H1 (cell line): ENCODE measurements at regions not wholly inside any gene's neighbourhood (a gene's known extent, or its start where the extent isn't known, plus 50 kb on each side); places are given as distances from the start of the nearest gene placed in this dataset.

Experiments used
- CTCF ChIA-PET: fragments of 300-600 bp; sonication (Branson Sonifier 250); formaldehyde crosslinking; loops from one replicate; lab custom pipeline; 2021; ENCODE audit not compliant: partially characterized antibody; lab: Charles Lee
- POLR2A ChIA-PET: fragments of 300-600 bp; sonication (Branson Sonifier 250); formaldehyde crosslinking; loops from one replicate; lab custom pipeline; 2021; ENCODE audit warnings: inconsistent platforms; ENCODE audit not compliant: partially characterized antibody; lab: Charles Lee
- DNase-seq, 2 experiments: peaks; one replicate each; pipeline versions ENCODE4 v3.0.0 to v3.0.0-alpha.2; 2010 to 2022; ENCODE audit warnings: low spot score in 2 of 2, low read depth in 1 of 2, mixed read lengths in 1 of 2
- FAIRE-seq: peaks from 2 replicates; lab custom pipeline; 2011; peaks lifted over from hg19 to GRCh38; lab: Jason Lieb, UNC
- H2AFZ ChIP-seq: 2 replicates; pipeline ENCODE4 v1.8.1; 2012; ENCODE audit warnings: low read length, inconsistent platforms
- H2AK5ac ChIP-seq: 2 replicates; pipeline ENCODE4 v1.6.1; 2013; ENCODE audit warnings: low read depth, low read length
- H2BK120ac ChIP-seq: replicated peaks from 2 replicates; pipeline ENCODE3; 2013; ENCODE audit warnings: low read depth, low read length, inconsistent platforms
- H2BK12ac ChIP-seq: 2 replicates; pipeline ENCODE4 v1.6.1; 2013; ENCODE audit warnings: low read depth, low read length
- H2BK15ac ChIP-seq: 2 replicates; pipeline ENCODE4 v1.6.1; 2013; ENCODE audit warnings: low read length
- H2BK20ac ChIP-seq: 2 replicates; pipeline ENCODE4 v1.6.1; 2013; ENCODE audit warnings: low read length
- H2BK5ac ChIP-seq: 2 replicates; pipeline ENCODE4 v1.6.1; 2013; ENCODE audit warnings: low read depth, low read length
- H3K14ac ChIP-seq: 2 replicates; pipeline ENCODE4 v1.6.1; 2013; ENCODE audit warnings: inconsistent platforms; ENCODE audit not compliant: insufficient read length
- H3K18ac ChIP-seq: 2 replicates; pipeline ENCODE4 v1.6.1; 2013; ENCODE audit warnings: low read length; ENCODE audit errors: extremely low read depth
- H3K23ac ChIP-seq: 2 replicates; pipeline ENCODE4 v1.6.1; 2013; ENCODE audit warnings: inconsistent platforms; ENCODE audit not compliant: insufficient read length
- H3K23me2 ChIP-seq: 2 replicates; pipeline ENCODE4 v1.6.1; 2013; ENCODE audit warnings: low read depth, low read length
- H3K27ac ChIP-seq: 2 replicates; pipeline ENCODE4 v1.6.1; 2011; ENCODE audit warnings: low read depth, low read length, inconsistent platforms
- H3K27me3 ChIP-seq, 4 experiments: replicated peaks in 1 of 4; 1 replicate in 1 of 4; 2 replicates in 3 of 4; pipeline versions ENCODE4 v1.6.1 to v1.8.1; 2011 to 2013; ENCODE audit warnings: low read length in 3 of 4, mild to moderate bottlenecking in 3 of 4, inconsistent platforms in 2 of 4, mixed read lengths in 2 of 4, moderate library complexity in 1 of 4; ENCODE audit not compliant: control insufficient read depth in 3 of 4, insufficient read depth in 3 of 4; ENCODE audit errors: extremely low read depth in 1 of 4
- H3K36me3 ChIP-seq, 4 experiments: 2 replicates each; pipeline versions ENCODE4 v1.6.1 to v1.8.1; 2011 to 2013; ENCODE audit warnings: mild to moderate bottlenecking in 4 of 4, low read length in 3 of 4, moderate library complexity in 2 of 4, control low read depth in 1 of 4, inconsistent platforms in 1 of 4; ENCODE audit not compliant: insufficient read depth in 4 of 4, control insufficient read depth in 2 of 4
- H3K4ac ChIP-seq: replicated peaks from 2 replicates; pipeline ENCODE3; 2013; ENCODE audit warnings: low read length, low read depth, mixed read lengths, inconsistent platforms; ENCODE audit not compliant: insufficient read length
- H3K4me1 ChIP-seq, 4 experiments: replicated peaks in 1 of 4; 1 replicate in 1 of 4; 2 replicates in 3 of 4; pipeline versions ENCODE4 v1.6.1 to v1.8.1; 2011 to 2013; ENCODE audit warnings: low read length in 3 of 4, inconsistent platforms in 2 of 4, mixed read lengths in 1 of 4; ENCODE audit not compliant: insufficient read depth in 4 of 4, control insufficient read depth in 3 of 4
- H3K4me2 ChIP-seq, 2 experiments: 2 replicates each; pipeline versions ENCODE4 v1.6.1 to v1.8.1; 2011 to 2013; ENCODE audit warnings: low read depth in 2 of 2, low read length in 2 of 2, control low read depth in 1 of 2, inconsistent platforms in 1 of 2, mild to moderate bottlenecking in 1 of 2; ENCODE audit not compliant: insufficient read depth in 1 of 2
- H3K4me3 ChIP-seq, 4 experiments: fragments of 200-600, 300-600 bp in 1 of 4; sonication (generic), shearing (Covaris generic), sonication (Bioruptor Twin) in 1 of 4; 2 replicates each; pipeline versions ENCODE4 v1.5.1 to v1.8.1; 2011 to 2016; ENCODE audit warnings: low read length in 4 of 4, low read depth in 3 of 4, control low read depth in 2 of 4, inconsistent platforms in 2 of 4, mild to moderate bottlenecking in 2 of 4, mixed read lengths in 1 of 4, moderate library complexity in 1 of 4; ENCODE audit not compliant: insufficient read depth in 2 of 4; ENCODE audit errors: extremely low read depth in 1 of 4
- H3K56ac ChIP-seq: replicated peaks from 2 replicates; pipeline ENCODE3; 2013; ENCODE audit warnings: low read depth, mild to moderate bottlenecking, mixed read lengths, low read length, inconsistent platforms; ENCODE audit not compliant: insufficient read length
- H3K79me1 ChIP-seq: 2 replicates; pipeline ENCODE4 v1.6.1; 2013; ENCODE audit warnings: low read depth, low read length, control low read depth
- H3K79me2 ChIP-seq, 2 experiments: 2 replicates each; pipeline versions ENCODE4 v1.6.1 to v1.8.1; 2012 to 2013; ENCODE audit warnings: low read length in 2 of 2, mild to moderate bottlenecking in 2 of 2, inconsistent platforms in 1 of 2; ENCODE audit not compliant: insufficient read depth in 2 of 2, control insufficient read depth in 1 of 2
- H3K9ac ChIP-seq, 4 experiments: replicated peaks in 1 of 4; 1 replicate in 1 of 4; 2 replicates in 3 of 4; pipeline versions ENCODE4 v1.6.1 to v1.8.1; 2011 to 2013; ENCODE audit warnings: low read depth in 3 of 4, low read length in 3 of 4, control low read depth in 2 of 4, mild to moderate bottlenecking in 2 of 4, moderate library complexity in 2 of 4, inconsistent platforms in 1 of 4; ENCODE audit errors: extremely low read depth in 1 of 4
- H3K9me3 ChIP-seq, 2 experiments: 2 replicates each; pipeline versions ENCODE4 v1.6.1 to v1.8.1; 2012 to 2013; ENCODE audit warnings: mild to moderate bottlenecking in 2 of 2, moderate library complexity in 2 of 2, control low read depth in 1 of 2, inconsistent platforms in 1 of 2, low read depth in 1 of 2, low read length in 1 of 2, mixed read lengths in 1 of 2; ENCODE audit not compliant: insufficient read depth in 2 of 2
- H4K20me1 ChIP-seq, 2 experiments: replicated peaks in 1 of 2; 2 replicates each; pipeline versions ENCODE3 to v1.8.1; 2011 to 2013; ENCODE audit warnings: inconsistent platforms in 2 of 2, low read length in 2 of 2, mild to moderate bottlenecking in 1 of 2; ENCODE audit not compliant: insufficient read depth in 2 of 2, control insufficient read depth in 1 of 2
- H4K5ac ChIP-seq: 2 replicates; pipeline ENCODE4 v1.6.1; 2013; ENCODE audit warnings: low read length, low read depth, mixed read lengths, inconsistent platforms; ENCODE audit not compliant: insufficient read length
- H4K8ac ChIP-seq: 2 replicates; pipeline ENCODE4 v1.8.0; 2013; ENCODE audit warnings: mild to moderate bottlenecking, moderate library complexity, low read length, inconsistent platforms; ENCODE audit not compliant: insufficient read depth; ENCODE audit errors: extremely low read depth
- H4K91ac ChIP-seq: replicated peaks from 2 replicates; pipeline ENCODE3; 2013; ENCODE audit warnings: low read length, mixed read lengths, inconsistent platforms; ENCODE audit not compliant: insufficient read length
- ASH2L ChIP-seq: fragments of 200-600, 300-600 bp; sonication (generic); IDR thresholded peaks from one replicate; pipeline ENCODE4 v1.7.1; 2017; ENCODE audit warnings: low read length
- ATF2 ChIP-seq: IDR thresholded peaks from 2 replicates; pipeline ENCODE4 v1.6.1; 2012; ENCODE audit warnings: low read length, inconsistent platforms
- CBX8 ChIP-seq: fragments of 300-800, 300-1000 bp; sonication (generic); IDR thresholded peaks from 2 replicates; pipeline ENCODE4 v1.7.1; 2016; ENCODE audit warnings: low read depth, low read length, borderline replicate concordance
- CTBP2 ChIP-seq: IDR thresholded peaks from 2 replicates; pipeline ENCODE4 v1.7.0; 2011; ENCODE audit warnings: borderline replicate concordance, mild to moderate bottlenecking, moderate library complexity, mixed read lengths, low read length; ENCODE audit not compliant: insufficient read depth, insufficient read length
- EP300 ChIP-seq, 2 experiments: IDR thresholded peaks; 1 replicate in 1 of 2; 2 replicates in 1 of 2; pipeline ENCODE4 v1.6.1; 2011 to 2012; ENCODE audit warnings: low read depth in 2 of 2, low read length in 2 of 2, mild to moderate bottlenecking in 2 of 2, borderline replicate concordance in 1 of 2, inconsistent platforms in 1 of 2, moderate library complexity in 1 of 2
- FOSL1 ChIP-seq: IDR thresholded peaks from 2 replicates; pipeline ENCODE4 v1.6.1; 2011; ENCODE audit warnings: mild to moderate bottlenecking, low read depth, low read length, moderate library complexity; ENCODE audit not compliant: insufficient read depth
- JUND ChIP-seq: IDR thresholded peaks from 2 replicates; pipeline ENCODE4 v1.6.1; 2011; ENCODE audit warnings: mild to moderate bottlenecking, improper control_type of control experiment, low read length
- NANOG ChIP-seq: IDR thresholded peaks from 2 replicates; pipeline ENCODE4 v1.6.1; 2011; ENCODE audit warnings: low read length, low read depth, mild to moderate bottlenecking, inconsistent platforms; ENCODE audit not compliant: insufficient read depth, poor library complexity, severe bottlenecking
- POLR2AphosphoS5 ChIP-seq: IDR thresholded peaks from 2 replicates; pipeline ENCODE4 v1.6.1; 2011; ENCODE audit warnings: low read depth, low read length
- RFX5 ChIP-seq: IDR thresholded peaks from 2 replicates; pipeline ENCODE4 v1.6.1; 2011; ENCODE audit warnings: low read depth, low read length, improper control_type of control experiment, borderline replicate concordance
- SIRT6 ChIP-seq: IDR thresholded peaks from one replicate; pipeline ENCODE4 v1.7.1; 2012; ENCODE audit warnings: low read length, inconsistent platforms
- SRF ChIP-seq: IDR thresholded peaks from 2 replicates; pipeline ENCODE4 v1.6.1; 2011; ENCODE audit warnings: mild to moderate bottlenecking, low read depth, low read length, moderate library complexity
- WGBS, 2 experiments: shearing (Covaris generic) in 1 of 2; methylation state at CpG; one replicate each; pipeline versions ENCODE4 v1.1.6 to v1.1.7; 2013 to 2015; ENCODE audit warnings: low lambda C conversion rate in 2 of 2, mixed read lengths in 2 of 2, inconsistent platforms in 1 of 2, low coverage in 1 of 2, missing lambda C conversion rate in 1 of 2; ENCODE audit not compliant: insufficient replicate concordance in 2 of 2, insufficient coverage in 1 of 2, insufficient read length in 1 of 2; ENCODE audit errors: extremely low coverage in 1 of 2, missing lambda C conversion rate in 1 of 2; 5-methylcytosine and 5-hydroxymethylcytosine counted together
- TF ChIP-seq, protein P1 (sequence below): IDR thresholded peaks from 2 replicates; pipeline ENCODE4 v1.6.1; 2011; ENCODE audit warnings: low read depth, mild to moderate bottlenecking, low read length; ENCODE audit not compliant: insufficient read depth

DNA sequence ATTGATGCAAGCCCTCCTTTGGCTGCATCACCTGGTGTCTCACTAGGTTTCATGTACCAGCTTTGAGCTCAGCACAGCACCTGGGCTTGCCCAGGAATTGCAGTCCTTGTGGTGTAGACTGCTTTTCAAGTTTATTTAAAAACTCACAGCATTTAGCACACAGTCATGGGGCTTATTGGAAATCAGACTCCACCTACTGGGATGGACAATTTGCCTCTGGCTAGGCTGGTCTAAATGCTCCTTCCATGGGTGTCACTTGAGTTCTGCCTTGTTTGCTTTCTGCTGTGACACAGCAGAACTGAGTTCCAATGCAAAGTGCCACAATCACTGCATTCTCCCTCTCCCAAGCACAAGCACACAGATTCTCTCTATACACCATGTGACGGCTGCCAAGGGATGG is 453.3 kb downstream of the GABRG2 start:
- Histone ChIP-seq H2BK15ac (no peak overlapping the region), H3K9me3 (no peaks in the 10 kb centered on the region), H3K4me1 (no peaks in the 10 kb centered on the region), H4K91ac (no peak overlapping the region), H3K18ac (no peak overlapping the region), H4K5ac (no peak overlapping the region), H2AK5ac (no peak overlapping the region), H4K20me1 (no peaks in the 10 kb centered on the region), H3K14ac (no peak overlapping the region), H3K79me1 (no peaks in the 10 kb centered on the region), H4K8ac (no peak overlapping the region), H3K4ac (no peak overlapping the region), H3K4me2 (no peak overlapping the region), H2BK12ac (no peak overlapping the region), H3K23ac (no peak overlapping the region), H2BK20ac (no peak overlapping the region), H3K56ac (no peak overlapping the region), H3K36me3 (no peaks in the 10 kb centered on the region), H2AFZ (no peak overlapping the region), H3K27ac (no peak overlapping the region), H2BK120ac (no peak overlapping the region), H3K9ac (no peak overlapping the region), H3K23me2 (no peaks in the 10 kb centered on the region), H3K27me3 (no peaks in the 10 kb centered on the region), H3K4me3 (no peak overlapping the region), H2BK5ac (no peak overlapping the region), H3K79me2 (no peaks in the 10 kb centered on the region)
- DNase-seq (no peak), FAIRE-seq (no peak)
- ChIA-PET POLR2A (no interaction called here), CTCF (no interaction called here)
- WGBS, 2 experiments, result 77% methylated on average over 1 of the region's 1 CpG; no CpG with 5 or more reads in 1 of the 2 experiments
- TF ChIP-seq RFX5 (no peak), EP300 (IDR thresholded peaks at IDR 0.05; ENCODE audit: borderline replicate concordance in 1 of 2, low read depth in 2 of 2, low read length in 2 of 2) (no peak), ASH2L (no peak), CTBP2 (no peak), FOSL1 (no peak), ATF2 (no peak), POLR2AphosphoS5 (no peak), NANOG (no peak), SIRT6 (no peak), CBX8 (no peak), JUND (no peak), SRF (no peak)
- TF ChIP-seq, protein P1, sequence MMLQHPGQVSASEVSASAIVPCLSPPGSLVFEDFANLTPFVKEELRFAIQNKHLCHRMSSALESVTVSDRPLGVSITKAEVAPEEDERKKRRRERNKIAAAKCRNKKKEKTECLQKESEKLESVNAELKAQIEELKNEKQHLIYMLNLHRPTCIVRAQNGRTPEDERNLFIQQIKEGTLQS, result no peak
